GM15510 (cell line): ENCODE measurements at regions not wholly inside any gene's neighbourhood (a gene's known extent, or its start where the extent isn't known, plus 50 kb on each side); places are given as distances from the start of the nearest gene placed in this dataset.

Experiments
- POLR2A ChIP-seq: IDR thresholded peaks from 3 replicates; pipeline ENCODE4 v1.6.1; 2011; ENCODE audit warnings: borderline replicate concordance; ENCODE audit not compliant: insufficient read length; ENCODE audit errors: extremely low read depth

DNA sequence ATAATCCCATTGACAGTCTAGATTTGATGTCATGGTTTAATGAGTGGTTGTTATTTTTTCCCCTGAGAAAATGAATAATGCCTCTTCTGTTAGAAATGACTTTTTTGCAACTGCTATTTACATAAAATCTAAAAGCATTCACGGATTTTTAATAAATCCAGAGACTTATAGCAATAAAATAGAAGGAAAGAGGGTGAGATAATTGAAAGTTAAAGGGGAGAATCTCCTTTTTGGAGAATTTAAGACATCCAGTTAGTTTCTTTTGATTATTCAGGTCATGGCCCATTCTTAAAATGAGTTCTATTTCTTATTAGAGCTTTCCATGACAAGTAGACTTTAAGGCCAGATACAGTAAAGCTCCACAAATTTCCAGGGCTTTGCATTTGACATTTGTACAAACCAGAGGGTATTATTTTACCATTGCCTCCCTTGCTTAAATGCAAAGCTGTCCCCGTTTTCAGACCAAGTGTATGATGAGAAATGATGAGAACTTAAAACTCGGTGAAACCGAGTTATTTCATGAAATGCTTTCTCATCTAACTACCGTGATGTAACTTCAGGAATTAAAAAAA, 789.0 kb upstream of the SOX9 start:
- no peak for TF ChIP-seq POLR2A

DNA sequence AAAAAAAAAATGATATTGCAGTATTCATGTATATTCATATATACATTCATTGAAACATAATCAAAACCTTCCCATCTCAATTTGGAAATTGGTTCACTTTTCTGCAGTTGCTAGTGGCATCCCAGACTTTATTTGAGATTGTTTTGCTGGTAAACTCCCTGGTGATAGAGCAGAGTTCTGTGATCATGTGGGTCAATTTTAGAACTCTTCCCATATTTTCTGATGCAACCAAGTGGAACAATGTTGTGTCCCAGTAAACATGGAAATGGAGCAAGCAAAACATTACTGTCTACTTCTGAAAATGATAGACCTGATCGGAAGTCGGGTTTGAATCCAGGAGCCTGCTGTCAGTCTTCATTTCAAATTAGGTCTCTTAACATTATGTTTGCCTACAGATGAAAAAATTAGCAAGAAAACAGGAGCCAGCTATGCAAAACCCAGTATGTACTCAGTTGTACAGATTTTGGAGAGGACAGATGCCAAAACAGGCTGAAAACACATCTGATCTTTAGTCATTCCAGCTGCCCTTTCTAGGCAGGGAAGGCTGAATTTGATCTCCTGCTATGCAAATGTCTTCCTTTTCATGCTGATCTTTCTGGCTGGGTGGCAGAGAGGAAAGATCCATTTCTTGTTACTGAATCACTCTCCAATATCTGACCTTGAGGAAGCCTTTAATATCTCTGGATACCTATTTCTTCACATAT, 786.6 kb upstream of the SOX9 start:
- no peak for TF ChIP-seq POLR2A

DNA sequence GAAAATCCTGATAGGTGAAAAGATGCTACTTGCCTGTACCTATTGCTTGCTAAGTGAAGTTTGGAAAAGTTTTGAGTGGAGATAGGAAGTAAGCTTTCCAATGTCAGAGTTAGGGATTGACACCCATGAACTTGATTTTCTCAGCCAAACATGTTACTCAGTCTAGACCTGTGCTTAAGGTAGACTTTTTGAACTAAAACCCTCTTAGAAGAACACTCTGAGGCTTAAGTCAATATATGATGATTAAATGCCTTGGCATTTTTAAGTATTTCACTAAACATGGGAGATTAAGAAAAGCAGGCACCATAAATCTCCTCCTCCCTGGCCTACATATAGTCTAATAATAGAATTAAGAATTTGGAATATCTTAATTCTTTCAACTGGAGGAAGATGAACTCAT, 785.6 kb upstream of the SOX9 start:
- TF ChIP-seq POLR2A = no peak

DNA sequence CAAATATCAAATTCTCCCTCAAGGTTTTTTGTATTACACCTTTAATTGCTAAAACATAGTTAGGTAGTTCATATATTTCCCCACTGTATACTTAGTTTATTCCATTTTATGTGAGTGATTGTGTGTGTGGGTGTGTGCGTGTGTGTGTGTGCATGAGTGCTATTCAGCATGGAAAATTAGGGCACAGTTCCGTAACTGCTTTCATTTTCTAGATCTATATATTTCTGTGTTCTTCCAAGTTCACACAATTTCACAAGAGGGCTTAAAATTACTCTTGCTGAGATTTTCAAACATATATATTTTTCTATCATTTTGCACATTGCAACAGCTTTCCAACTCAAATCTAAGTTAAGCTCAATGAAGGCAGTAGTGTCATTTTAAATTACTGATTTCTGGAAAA, 782.9 kb upstream of the SOX9 start:
- TF ChIP-seq POLR2A = no peak

DNA sequence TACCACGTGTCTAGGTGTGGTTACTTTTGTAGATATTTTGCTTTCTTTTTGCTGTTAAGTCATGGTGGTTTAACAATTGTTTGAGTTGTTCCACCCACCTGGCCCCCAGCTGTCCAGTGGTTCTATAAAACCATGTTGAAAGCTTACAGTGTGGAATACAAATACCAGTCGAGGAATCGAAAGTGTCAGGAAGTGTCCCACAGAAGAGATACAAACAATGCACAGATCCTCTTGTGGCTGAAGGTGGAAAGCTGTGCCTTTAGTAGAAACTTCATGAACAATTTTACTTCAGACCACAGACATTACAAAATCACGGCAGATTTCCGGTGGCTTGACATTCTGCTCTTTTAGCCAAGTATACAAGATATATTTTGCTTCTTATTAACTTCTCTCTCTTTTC, 782.4 kb upstream of the SOX9 start:
- TF ChIP-seq POLR2A = no peak

DNA sequence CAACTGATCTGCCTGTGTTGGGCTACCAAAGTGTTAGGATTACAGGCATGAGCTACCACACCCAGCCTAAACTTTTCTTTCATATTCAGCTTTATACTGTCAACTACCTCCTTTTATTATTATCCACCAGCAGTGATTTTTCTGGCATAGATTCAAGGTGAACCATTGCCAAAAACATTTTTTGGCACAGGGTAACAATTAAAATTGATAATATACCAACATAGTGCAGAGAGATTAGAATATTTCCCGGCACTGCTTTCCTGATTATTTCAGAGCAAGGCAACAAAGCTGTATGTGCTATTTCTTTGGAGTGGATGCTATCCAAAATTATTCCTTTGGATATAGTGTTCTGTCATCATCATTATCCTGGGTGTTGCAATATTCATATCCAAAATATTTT, 781.6 kb upstream of the SOX9 start:
- TF ChIP-seq POLR2A = no peak

DNA sequence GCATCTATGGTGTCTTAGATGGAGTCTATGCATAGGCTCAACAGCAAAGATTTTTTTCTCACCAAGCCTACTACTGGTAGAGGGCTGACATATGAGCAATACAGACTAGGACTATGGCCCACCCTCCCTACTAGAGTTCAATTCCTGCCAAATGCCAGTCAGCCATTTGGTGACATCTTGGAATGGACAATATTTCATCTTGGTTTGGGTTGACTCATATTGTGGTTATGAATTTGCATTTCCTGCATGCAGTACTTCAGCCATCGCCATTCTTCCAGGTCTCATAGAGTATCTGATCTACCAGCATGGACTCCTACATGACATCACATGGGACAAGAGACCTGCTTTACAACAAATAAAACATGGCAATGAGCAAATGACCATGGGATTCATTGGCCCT, 778.1 kb upstream of the SOX9 start:
- TF ChIP-seq POLR2A = no peak

DNA sequence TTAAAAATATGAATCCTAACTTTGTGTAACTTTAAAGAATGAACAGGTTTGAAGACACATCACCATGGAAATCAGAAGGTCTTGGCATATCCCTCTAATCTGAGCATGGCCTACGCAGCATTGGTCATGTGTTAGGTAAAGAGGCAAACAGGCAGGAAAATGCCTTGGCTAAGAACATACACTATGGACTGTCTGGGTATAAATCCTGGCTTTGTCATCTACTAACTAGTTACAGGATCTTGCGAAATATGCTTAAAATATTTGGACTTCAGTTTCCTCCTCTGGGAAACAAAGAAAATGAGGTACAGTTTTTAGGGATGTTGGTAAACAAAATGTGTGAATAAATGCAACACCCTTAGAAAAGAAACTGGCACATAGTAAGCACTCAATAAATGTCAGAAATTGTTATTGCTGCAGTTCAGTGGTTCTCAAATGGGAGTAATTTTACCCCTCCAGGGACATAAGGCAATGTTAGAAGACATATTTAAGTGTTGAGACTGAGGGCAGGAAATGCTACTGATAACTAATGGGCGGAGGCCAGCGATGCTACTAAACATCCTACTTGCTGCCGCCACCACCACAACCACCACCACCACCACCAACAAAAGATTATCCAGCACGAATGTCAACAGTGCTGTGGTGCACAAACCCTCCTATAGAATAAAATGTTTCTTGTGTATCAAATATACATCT, 770.8 kb upstream of the SOX9 start:
- no peak for TF ChIP-seq POLR2A

DNA sequence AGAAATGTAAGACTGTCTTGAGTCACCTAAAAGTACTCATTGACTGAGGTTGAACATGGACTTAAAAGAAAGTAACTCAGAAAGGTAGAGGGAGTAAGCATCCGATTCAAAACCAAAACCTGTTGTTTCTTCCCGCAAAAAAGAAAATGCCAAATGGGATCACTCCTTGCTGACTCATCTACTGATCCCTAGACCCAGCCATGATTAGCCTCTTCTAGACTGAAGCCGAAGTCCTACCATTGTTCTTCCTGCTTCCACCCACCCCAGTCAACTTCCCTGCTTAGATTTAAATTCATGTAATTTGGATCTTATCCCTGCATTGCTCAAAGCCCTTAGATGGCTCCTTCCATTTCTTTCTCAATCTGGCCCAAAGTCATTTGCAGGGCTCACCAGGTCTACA, 760.5 kb upstream of the SOX9 start:
- no peak for TF ChIP-seq POLR2A

DNA sequence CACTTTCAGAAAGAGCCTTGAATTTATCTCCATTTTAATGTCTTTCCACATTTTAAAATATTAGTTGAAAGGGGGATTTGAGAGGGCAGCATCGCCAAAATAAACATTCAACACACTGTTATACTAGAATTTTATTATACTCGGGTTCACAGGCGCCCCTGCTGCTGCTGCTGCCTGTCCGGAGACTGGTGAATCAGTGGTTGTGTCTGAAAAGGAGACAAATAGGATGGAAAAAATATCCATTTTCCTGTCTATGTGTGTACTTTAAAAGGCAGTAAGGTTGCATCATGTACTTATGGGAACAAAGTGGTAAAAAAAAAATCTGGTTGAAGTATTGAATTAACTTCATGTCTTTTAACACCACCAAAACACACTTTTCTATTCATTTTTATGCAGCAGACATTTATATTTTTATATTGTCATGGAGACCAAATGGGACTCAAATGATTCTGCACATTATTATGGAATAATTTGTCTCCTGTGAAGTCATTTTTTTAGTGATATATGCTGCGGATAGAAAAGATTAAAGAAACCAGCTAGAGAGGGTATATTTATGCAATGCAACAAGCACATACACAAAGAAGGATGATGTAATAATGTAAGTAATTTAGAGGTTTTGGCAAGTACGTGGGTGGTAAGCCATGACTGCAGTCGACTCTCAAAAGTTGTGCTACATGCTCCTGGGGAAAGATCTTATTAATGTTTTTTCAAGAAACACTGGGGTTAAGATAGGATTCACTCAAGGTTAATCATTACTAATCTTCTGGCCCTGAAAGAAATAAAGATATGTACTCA, 759.0 kb upstream of the SOX9 start:
- TF ChIP-seq POLR2A = no peak

DNA sequence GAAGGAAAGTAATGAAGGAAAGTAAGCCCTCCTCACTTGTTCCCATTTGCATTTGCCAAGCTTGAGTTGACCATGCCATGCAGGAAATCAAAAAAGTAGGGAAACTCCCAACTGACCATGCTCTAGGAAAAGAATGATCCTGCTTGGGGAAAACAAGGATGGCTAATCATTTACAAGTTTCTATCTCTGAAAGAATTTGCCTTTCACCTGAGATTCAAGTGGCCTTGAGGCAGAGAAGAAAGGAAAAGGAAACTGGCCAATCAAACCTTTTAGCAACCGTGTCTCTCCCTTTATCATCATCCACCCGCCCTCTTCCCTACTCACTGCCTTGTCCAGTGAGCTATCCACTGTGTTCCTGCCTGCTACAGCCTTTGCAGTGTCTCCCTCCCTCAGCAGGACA, 757.2 kb upstream of the SOX9 start:
- no peak for TF ChIP-seq POLR2A

DNA sequence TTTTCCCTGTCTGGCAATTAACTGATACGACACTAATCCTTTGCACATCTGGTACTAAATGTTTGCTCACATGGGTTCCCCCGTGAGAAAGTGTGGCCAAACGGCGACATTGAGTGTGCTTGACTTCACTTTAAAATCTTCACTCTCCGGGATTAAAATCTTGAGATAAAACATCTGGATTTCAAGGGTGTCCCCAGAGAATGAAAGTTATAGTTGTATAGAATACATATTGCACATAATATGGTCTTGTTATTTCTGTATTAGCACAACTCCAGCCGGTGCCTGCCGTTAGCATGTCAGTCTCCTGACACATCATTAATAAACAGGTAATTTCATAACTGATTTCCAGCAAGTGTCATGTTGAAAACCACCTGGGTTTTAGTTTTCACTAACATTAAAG, 749.0 kb upstream of the SOX9 start:
- no peak for TF ChIP-seq POLR2A

DNA sequence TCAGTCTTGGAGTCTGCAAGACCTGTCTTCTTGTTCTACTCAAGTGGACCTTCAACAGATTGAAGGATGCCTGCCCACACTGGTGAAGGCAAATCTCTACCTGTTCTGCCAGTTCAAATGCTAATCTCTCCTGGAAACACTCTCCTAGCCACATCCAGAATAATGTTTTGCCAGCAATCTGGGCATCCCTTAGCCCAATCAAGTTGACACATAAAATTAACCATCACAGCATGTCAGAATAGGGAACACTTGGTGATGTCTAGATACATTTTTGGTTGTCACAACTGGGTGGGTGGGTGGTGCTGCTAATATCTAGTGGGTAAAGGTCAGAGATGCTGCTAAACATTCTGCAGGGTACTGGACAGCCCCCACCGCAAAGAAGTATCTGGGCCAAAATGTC, 744.9 kb upstream of the SOX9 start:
- TF ChIP-seq POLR2A = no peak

DNA sequence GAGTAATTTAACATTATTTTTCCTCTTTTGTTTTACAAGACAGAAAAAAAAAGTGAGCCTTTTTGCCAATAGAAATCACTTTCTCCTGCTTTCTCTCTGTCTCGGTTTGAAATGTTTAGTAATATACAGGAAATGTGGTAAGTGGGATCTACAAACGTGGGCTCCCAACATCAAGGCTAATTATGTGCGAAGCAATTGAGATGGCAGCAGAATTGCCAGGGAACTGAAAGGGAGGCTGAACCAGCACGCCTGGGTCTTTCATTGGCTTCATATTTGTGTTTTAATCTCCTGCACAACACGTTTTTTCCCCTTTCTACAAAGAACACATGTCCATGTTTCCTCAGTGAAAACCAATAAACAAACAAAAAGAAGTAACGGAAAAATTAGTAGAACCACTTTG, 743.9 kb upstream of the SOX9 start:
- no peak for TF ChIP-seq POLR2A

DNA sequence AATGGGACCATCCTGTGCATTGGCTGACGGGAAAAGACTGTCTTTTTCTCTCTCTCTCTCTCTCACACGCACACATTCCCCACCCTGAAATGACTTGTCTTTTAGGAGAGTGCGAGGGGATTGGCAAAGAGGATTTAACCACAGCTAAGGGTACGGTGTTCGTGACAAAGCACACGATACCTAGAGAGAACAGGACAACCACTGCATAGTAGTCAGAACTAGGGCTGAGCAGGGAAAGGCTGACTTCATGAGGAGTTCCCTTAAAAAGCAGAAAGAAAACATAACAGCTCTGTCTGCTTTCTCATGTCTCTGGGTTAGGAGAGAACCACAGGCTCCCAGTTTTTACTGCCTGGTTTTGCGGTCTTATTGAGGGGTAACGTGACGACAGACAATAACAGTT, 742.8 kb upstream of the SOX9 start:
- TF ChIP-seq POLR2A = no peak
